IMR-90 (cell line): ENCODE measurements at regions not wholly inside any gene's neighbourhood (a gene's known extent, or its start where the extent isn't known, plus 50 kb on each side); places are given as distances from the start of the nearest gene placed in this dataset.

Source experiments
- ATAC-seq: fragments of 200-7000 bp; cut with Tn5 transposase; 2 replicates; pipeline ENCODE4 v1.9.1; 2020; ENCODE audit warnings: low read depth, mild to moderate bottlenecking, moderate library complexity
- BruUV-seq: library from RNA; stranded (reverse); fragments of 400-500 nt; replicated peaks from 2 replicates; lab custom pipeline; 2021; lab: Mats Ljungman, UMichigan
- CTCF ChIA-PET: fragments of 300-600 bp; formaldehyde crosslinking; extraction: SDS; loops from one replicate; lab custom pipeline; 2021; ENCODE audit warnings: antibody characterized with exemption; lab: Yijun Ruan, JAX
- POLR2A ChIA-PET: fragments of 300-600 bp; sonication (Branson Sonifier 250); formaldehyde crosslinking; loops from one replicate; lab custom pipeline; 2022; ENCODE audit warnings: antibody characterized with exemption; ENCODE audit not compliant: unreplicated experiment; lab: Charles Lee
- DNase-seq: peaks from one replicate; pipeline ENCODE4 v3.0.0; 2013
- H2AFZ ChIP-seq: replicated peaks from 2 replicates; pipeline ENCODE3; 2013; ENCODE audit warnings: low read length, mild to moderate bottlenecking; ENCODE audit not compliant: poor library complexity
- H2AK5ac ChIP-seq: 2 replicates; pipeline ENCODE4 v1.6.1; 2013; ENCODE audit warnings: low read depth, low read length, inconsistent platforms
- H2AK9ac ChIP-seq: replicated peaks from 2 replicates; pipeline ENCODE3; 2013; ENCODE audit warnings: mild to moderate bottlenecking, low read depth, low read length, moderate library complexity; ENCODE audit not compliant: poor library complexity
- H2BK120ac ChIP-seq: 2 replicates; pipeline ENCODE4 v1.6.1; 2013; ENCODE audit warnings: low read depth, low read length, inconsistent platforms
- H2BK15ac ChIP-seq: 3 replicates; pipeline ENCODE4 v1.6.1; 2013; ENCODE audit warnings: low read depth, low read length, inconsistent platforms
- H2BK20ac ChIP-seq: 2 replicates; pipeline ENCODE4 v1.6.1; 2013; ENCODE audit warnings: low read depth, mild to moderate bottlenecking, inconsistent platforms, low read length, moderate library complexity
- H2BK5ac ChIP-seq: 2 replicates; pipeline ENCODE4 v1.6.1; 2013; ENCODE audit warnings: mild to moderate bottlenecking, low read depth, low read length, inconsistent platforms; ENCODE audit not compliant: poor library complexity, severe bottlenecking
- H3K14ac ChIP-seq: replicated peaks from 2 replicates; pipeline ENCODE4 v1.6.1; 2013; ENCODE audit warnings: low read depth, low read length, inconsistent platforms
- H3K18ac ChIP-seq: 2 replicates; pipeline ENCODE4 v1.6.1; 2013; ENCODE audit warnings: low read depth, low read length, control low read depth
- H3K23ac ChIP-seq: 2 replicates; pipeline ENCODE4 v1.6.1; 2013; ENCODE audit warnings: low read depth, low read length, inconsistent platforms
- H3K27ac ChIP-seq: 2 replicates; pipeline ENCODE4 v1.5.1; 2013; ENCODE audit warnings: mild to moderate bottlenecking, control low read depth, low read length; ENCODE audit not compliant: insufficient read depth
- H3K27me3 ChIP-seq: 2 replicates; pipeline ENCODE4 v1.6.1; 2013; ENCODE audit warnings: low read length; ENCODE audit not compliant: control insufficient read depth, insufficient read depth
- H3K36me3 ChIP-seq: 2 replicates; pipeline ENCODE4 v1.6.1; 2013; ENCODE audit warnings: low read length, mixed read lengths; ENCODE audit not compliant: control insufficient read depth, insufficient read depth
- H3K4ac ChIP-seq: 2 replicates; pipeline ENCODE4 v1.6.1; 2013; ENCODE audit warnings: low read depth, low read length, inconsistent platforms
- H3K4me1 ChIP-seq: 2 replicates; pipeline ENCODE4 v1.6.1; 2013; ENCODE audit warnings: low read length, mixed read lengths; ENCODE audit not compliant: control insufficient read depth, insufficient read depth
- H3K4me2 ChIP-seq: 2 replicates; pipeline ENCODE4 v1.6.1; 2013; ENCODE audit warnings: low read depth, mild to moderate bottlenecking, control low read depth, low read length, moderate library complexity
- H3K4me3 ChIP-seq: 2 replicates; pipeline ENCODE4 v1.5.1; 2013; ENCODE audit warnings: low read depth, mild to moderate bottlenecking, control low read depth, low read length, moderate library complexity; ENCODE audit not compliant: insufficient read depth
- H3K56ac ChIP-seq: 2 replicates; pipeline ENCODE4 v1.6.1; 2013; ENCODE audit warnings: low read length, inconsistent platforms; ENCODE audit not compliant: insufficient read depth; ENCODE audit errors: extremely low read depth
- H3K79me1 ChIP-seq, 2 experiments: 2 replicates each; pipeline ENCODE4 v1.6.1; 2013; ENCODE audit warnings: low read length in 2 of 2, inconsistent platforms in 1 of 2, low read depth in 1 of 2
- H3K9ac ChIP-seq: 2 replicates; pipeline ENCODE4 v1.6.1; 2013; ENCODE audit warnings: low read depth, low read length, control low read depth
- H3K9me1 ChIP-seq: 2 replicates; pipeline ENCODE4 v1.6.1; 2013; ENCODE audit warnings: low read length, inconsistent platforms; ENCODE audit not compliant: insufficient read depth
- H3K9me3 ChIP-seq: 2 replicates; pipeline ENCODE4 v1.6.1; 2013; ENCODE audit warnings: low read length; ENCODE audit not compliant: control insufficient read depth, insufficient read depth
- H4K20me1 ChIP-seq: 2 replicates; pipeline ENCODE4 v1.6.1; 2013; ENCODE audit warnings: low read length, inconsistent platforms; ENCODE audit not compliant: insufficient read depth
- H4K5ac ChIP-seq: 2 replicates; pipeline ENCODE4 v1.6.1; 2013; ENCODE audit warnings: mild to moderate bottlenecking, low read depth, low read length, control low read depth
- H4K8ac ChIP-seq, 2 experiments: 2 replicates each; pipeline ENCODE4 v1.6.1; 2013; ENCODE audit warnings: low read depth in 2 of 2, low read length in 2 of 2, control low read depth in 1 of 2, inconsistent platforms in 1 of 2
- H4K91ac ChIP-seq: 2 replicates; pipeline ENCODE4 v1.6.1; 2013; ENCODE audit warnings: low read depth, low read length, inconsistent platforms; ENCODE audit not compliant: insufficient read depth
- BHLHE40 ChIP-seq: fragments of 150-350 bp; IDR thresholded peaks from 2 replicates; pipeline ENCODE4 v1.6.1; 2016; ENCODE audit warnings: mild to moderate bottlenecking, low read depth, low read length
- CEBPB ChIP-seq: IDR thresholded peaks from 2 replicates; pipeline ENCODE4 v1.6.1; 2012; ENCODE audit warnings: low read depth, low read length, improper control_type of control experiment
- CHD1 ChIP-seq: IDR thresholded peaks from 2 replicates; pipeline ENCODE4 v1.6.1; 2012; ENCODE audit warnings: low read depth, low read length, improper control_type of control experiment
- MAFK ChIP-seq: IDR thresholded peaks from 2 replicates; pipeline ENCODE4 v1.6.1; 2012; ENCODE audit warnings: low read depth, low read length, improper control_type of control experiment
- MAZ ChIP-seq: IDR thresholded peaks from 2 replicates; pipeline ENCODE4 v1.6.1; 2012; ENCODE audit warnings: low read depth, mild to moderate bottlenecking, low read length, improper control_type of control experiment, moderate library complexity, borderline replicate concordance
- NFE2L2 ChIP-seq: fragments of 150-350 bp; IDR thresholded peaks from 2 replicates; pipeline ENCODE4 v1.6.1; 2016; ENCODE audit warnings: low read depth, mild to moderate bottlenecking, low read length
- POLR2A ChIP-seq: IDR thresholded peaks from 2 replicates; pipeline ENCODE4 v1.6.1; 2012; ENCODE audit warnings: mild to moderate bottlenecking, low read depth, low read length
- RAD21 ChIP-seq: IDR thresholded peaks from 2 replicates; pipeline ENCODE4 v1.6.1; 2012; ENCODE audit warnings: low read length, improper control_type of control experiment
- RFX5 ChIP-seq: IDR thresholded peaks from 2 replicates; pipeline ENCODE4 v1.8.0; 2012; ENCODE audit warnings: low read depth, mild to moderate bottlenecking, low read length, moderate library complexity
- SMC3 ChIP-seq: fragments of 150-350 bp; IDR thresholded peaks from 2 replicates; pipeline ENCODE4 v1.6.1; 2016; ENCODE audit warnings: low read depth, mild to moderate bottlenecking, antibody characterized with exemption, low read length, moderate library complexity
- WGBS, 2 experiments: methylation state at CpG; one replicate each; pipeline versions ENCODE4 v1.1.5 to v1.1.7; 2013; ENCODE audit warnings: missing lambda C conversion rate in 2 of 2; ENCODE audit not compliant: insufficient read length in 1 of 2; ENCODE audit errors: extremely low coverage in 2 of 2; 5-methylcytosine and 5-hydroxymethylcytosine counted together
- dilution Hi-C: fragments of 300-500 bp; cut with HindIII; formaldehyde crosslinking; loops from one replicate; pipeline ENCODE4 v1.14.3; 2018; ENCODE audit warnings: low sequenced_read_pairs; ENCODE audit not compliant: unreplicated experiment
- in situ Hi-C: fragments of 300-500 bp; cut with MboI; formaldehyde crosslinking; loops from 3 replicates; pipeline ENCODE4 v1.14.3; 2019; ENCODE audit warnings: low sequenced_read_pairs, inconsistent platforms, mixed read lengths
- intact Hi-C: fragments of 100-400 bp; cut with micrococcal nuclease; formaldehyde crosslinking; loops from 2 replicates; pipeline ENCODE4 v1.10.0; 2022
- TF ChIP-seq, protein P1 (sequence below): conservative IDR thresholded peaks from 2 replicates; pipeline ENCODE4 v1.5.1; 2012; ENCODE audit warnings: mild to moderate bottlenecking, low read depth, low read length, improper control_type of control experiment

DNA sequence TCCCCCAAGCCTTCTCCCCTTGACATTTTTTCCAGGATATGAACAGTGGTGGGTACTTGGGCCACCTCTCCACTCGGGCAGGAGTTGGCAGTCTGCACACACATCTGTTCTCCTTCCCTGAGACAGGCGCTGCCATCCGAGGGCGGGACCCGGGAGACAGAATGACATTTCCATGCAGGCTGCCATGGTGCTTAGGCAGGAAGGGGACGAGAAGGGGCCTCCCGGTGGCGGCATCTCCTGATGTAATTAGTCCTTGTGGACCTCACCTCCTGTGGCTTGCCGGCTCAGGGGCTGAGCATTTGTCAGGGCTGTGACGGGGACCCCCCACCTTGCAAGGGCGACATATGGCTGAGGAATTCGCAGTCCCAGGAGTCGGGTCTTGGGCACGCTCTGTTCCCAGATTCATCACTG lies 197.2 kb downstream of the FOXL1 start:
- Histone ChIP-seq H3K14ac (no peak overlapping the region), H2AFZ (peak overlapping the region; percentile 47), H2AK5ac (peak overlapping the region; percentile 4; the same call in 1 of the 2 replicates), H2BK120ac (no peak overlapping the region), H4K5ac (no peak overlapping the region), H3K36me3 (no peaks in the 10 kb centered on the region), H3K4me2 (no peak overlapping the region), H3K4me3 (no peak overlapping the region), H2BK20ac (no peak overlapping the region), H3K9ac (no peak overlapping the region), H3K27me3 (peaks cover 11% of the 10 kb centered on the region), H3K4ac (no peak overlapping the region; the same call in 1 of the 2 replicates), H2BK5ac (no peak overlapping the region), H3K9me1 (peaks cover 14% of the 10 kb centered on the region), H4K20me1 (0 out of 2 replicates have a peak, but pooled peaks cover 3% of the 10 kb centered on the region), H3K56ac (no peak overlapping the region), H4K91ac (no peak overlapping the region), H3K27ac (no peak overlapping the region), H3K79me1 (no peaks in the 10 kb centered on the region), H2AK9ac (no peak overlapping the region), H3K23ac (no peak overlapping the region), H3K18ac (no peak overlapping the region), H3K4me1 (peaks cover 15% of the 10 kb centered on the region), H2BK15ac (0 out of 3 replicates have a peak overlapping the region, but pooled peaks have one; percentile 10), H4K8ac (no peak overlapping the region), H3K9me3 (no peaks in the 10 kb centered on the region)
- 11% methylated on average over 3 of the region's 14 CpGs; no CpG with 5 or more reads in 1 of the 2 experiments for WGBS, 2 experiments
- CTCF ChIA-PET: no interaction called here
- intact Hi-C loops: no loop called here
- ATAC-seq (no peak), DNase-seq (peak; percentile 34)
- dilution Hi-C loops: no loop called here
- no peak for TF ChIP-seq NFE2L2
- TF ChIP-seq RAD21: no peak
- TF ChIP-seq RFX5: no peak
- TF ChIP-seq MAFK: no peak
- TF ChIP-seq CHD1: no peak
- no peak for TF ChIP-seq POLR2A
- TF ChIP-seq BHLHE40: no peak
- no peak for TF ChIP-seq MAZ
- no peak for TF ChIP-seq CEBPB
- TF ChIP-seq, protein P1, sequence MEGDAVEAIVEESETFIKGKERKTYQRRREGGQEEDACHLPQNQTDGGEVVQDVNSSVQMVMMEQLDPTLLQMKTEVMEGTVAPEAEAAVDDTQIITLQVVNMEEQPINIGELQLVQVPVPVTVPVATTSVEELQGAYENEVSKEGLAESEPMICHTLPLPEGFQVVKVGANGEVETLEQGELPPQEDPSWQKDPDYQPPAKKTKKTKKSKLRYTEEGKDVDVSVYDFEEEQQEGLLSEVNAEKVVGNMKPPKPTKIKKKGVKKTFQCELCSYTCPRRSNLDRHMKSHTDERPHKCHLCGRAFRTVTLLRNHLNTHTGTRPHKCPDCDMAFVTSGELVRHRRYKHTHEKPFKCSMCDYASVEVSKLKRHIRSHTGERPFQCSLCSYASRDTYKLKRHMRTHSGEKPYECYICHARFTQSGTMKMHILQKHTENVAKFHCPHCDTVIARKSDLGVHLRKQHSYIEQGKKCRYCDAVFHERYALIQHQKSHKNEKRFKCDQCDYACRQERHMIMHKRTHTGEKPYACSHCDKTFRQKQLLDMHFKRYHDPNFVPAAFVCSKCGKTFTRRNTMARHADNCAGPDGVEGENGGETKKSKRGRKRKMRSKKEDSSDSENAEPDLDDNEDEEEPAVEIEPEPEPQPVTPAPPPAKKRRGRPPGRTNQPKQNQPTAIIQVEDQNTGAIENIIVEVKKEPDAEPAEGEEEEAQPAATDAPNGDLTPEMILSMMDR: no peak
- TF ChIP-seq SMC3: no peak
- BruUV-seq: no TSS peak
- POLR2A ChIA-PET: no interaction called here
- in situ Hi-C loops: no loop called here
